ENCODE measurements at regions not wholly inside any gene's neighbourhood (a gene's known extent, or its start where the extent isn't known, plus 50 kb on each side); places are given as distances from the start of the nearest gene placed in this dataset.

GRCh38 chr9:22337261-22337660 is 109.4 kb upstream of the DMRTA1 start:
- Histone ChIP-seq H3K36me3 (no peaks in the 10 kb centered on the region), H3K4me3 (no peak overlapping the region), H3K27me3 (ENCODE audit: low read depth) (no peaks in the 10 kb centered on the region), H3K4me1 (no peaks in the 10 kb centered on the region), H3K27ac (replicated peaks) (no peak overlapping the region), H3K9me3 (replicated peaks) (no peaks in the 10 kb centered on the region)
- TF ChIP-seq, protein P1, sequence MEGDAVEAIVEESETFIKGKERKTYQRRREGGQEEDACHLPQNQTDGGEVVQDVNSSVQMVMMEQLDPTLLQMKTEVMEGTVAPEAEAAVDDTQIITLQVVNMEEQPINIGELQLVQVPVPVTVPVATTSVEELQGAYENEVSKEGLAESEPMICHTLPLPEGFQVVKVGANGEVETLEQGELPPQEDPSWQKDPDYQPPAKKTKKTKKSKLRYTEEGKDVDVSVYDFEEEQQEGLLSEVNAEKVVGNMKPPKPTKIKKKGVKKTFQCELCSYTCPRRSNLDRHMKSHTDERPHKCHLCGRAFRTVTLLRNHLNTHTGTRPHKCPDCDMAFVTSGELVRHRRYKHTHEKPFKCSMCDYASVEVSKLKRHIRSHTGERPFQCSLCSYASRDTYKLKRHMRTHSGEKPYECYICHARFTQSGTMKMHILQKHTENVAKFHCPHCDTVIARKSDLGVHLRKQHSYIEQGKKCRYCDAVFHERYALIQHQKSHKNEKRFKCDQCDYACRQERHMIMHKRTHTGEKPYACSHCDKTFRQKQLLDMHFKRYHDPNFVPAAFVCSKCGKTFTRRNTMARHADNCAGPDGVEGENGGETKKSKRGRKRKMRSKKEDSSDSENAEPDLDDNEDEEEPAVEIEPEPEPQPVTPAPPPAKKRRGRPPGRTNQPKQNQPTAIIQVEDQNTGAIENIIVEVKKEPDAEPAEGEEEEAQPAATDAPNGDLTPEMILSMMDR (IDR thresholded peaks at IDR 0.05; ENCODE audit: borderline replicate concordance): no peak
- DNase-seq: no peak
- intact Hi-C loops (cut with micrococcal nuclease): no loop called here

- no peak for DNase-seq
- Histone ChIP-seq H3K27me3 (ENCODE audit: low read depth) (no peaks in the 10 kb centered on the region), H3K4me1 (no peaks in the 10 kb centered on the region), H3K36me3 (no peaks in the 10 kb centered on the region), H3K9me3 (replicated peaks) (no peaks in the 10 kb centered on the region), H3K27ac (replicated peaks) (no peak overlapping the region), H3K4me3 (no peak overlapping the region)
- intact Hi-C loops (cut with micrococcal nuclease): no loop called here
- TF ChIP-seq, protein P1 (IDR thresholded peaks at IDR 0.05; ENCODE audit: borderline replicate concordance): no peak
Observed at GRCh38 chr9:22342491-22343217, 104.0 kb upstream of the DMRTA1 start.

GRCh38 chr9:22343218-22343611 is 103.4 kb upstream of the DMRTA1 start:
- Histone ChIP-seq H3K9me3 (replicated peaks) (no peaks in the 10 kb centered on the region), H3K27me3 (ENCODE audit: low read depth) (no peaks in the 10 kb centered on the region), H3K36me3 (no peaks in the 10 kb centered on the region), H3K27ac (replicated peaks) (no peak overlapping the region), H3K4me3 (no peak overlapping the region), H3K4me1 (no peaks in the 10 kb centered on the region)
- DNase-seq: no peak
- intact Hi-C loops (cut with micrococcal nuclease): no loop called here
- TF ChIP-seq, protein P1 (IDR thresholded peaks at IDR 0.05; ENCODE audit: borderline replicate concordance): no peak

GRCh38 chr9:22354699-22355384 is 91.8 kb upstream of the DMRTA1 start:
- H3K27ac ChIP-seq (replicated peaks): no peak overlapping the region
- no peaks in the 10 kb centered on the region for H3K36me3 ChIP-seq
- no peaks in the 10 kb centered on the region for H3K4me1 ChIP-seq
- no peak for DNase-seq
- intact Hi-C loops (cut with micrococcal nuclease): no loop called here
- peaks cover 14% of the 10 kb centered on the region for H3K9me3 ChIP-seq (replicated peaks)
- H3K27me3 ChIP-seq (ENCODE audit: low read depth): no peaks in the 10 kb centered on the region
- TF ChIP-seq, protein P1 (IDR thresholded peaks at IDR 0.05; ENCODE audit: borderline replicate concordance): no peak
- no peak overlapping the region for H3K4me3 ChIP-seq

- intact Hi-C loops (cut with micrococcal nuclease): no loop called here
- H3K27ac ChIP-seq (replicated peaks): no peak overlapping the region
- H3K4me3 ChIP-seq: no peak overlapping the region
- H3K36me3 ChIP-seq: no peaks in the 10 kb centered on the region
- DNase-seq: no peak
- H3K9me3 ChIP-seq (replicated peaks): peaks cover 17% of the 10 kb centered on the region
- no peaks in the 10 kb centered on the region for H3K27me3 ChIP-seq (ENCODE audit: low read depth)
- no peaks in the 10 kb centered on the region for H3K4me1 ChIP-seq
- TF ChIP-seq, protein P1 (IDR thresholded peaks at IDR 0.05; ENCODE audit: borderline replicate concordance): no peak
Observed at GRCh38 chr9:22356985-22357384, 89.6 kb upstream of the DMRTA1 start.

Measured in left ventricle myocardium inferior (tissue), 1 donor.